Breast epithelium (tissue), 3 donors: ENCODE measurements at regions not wholly inside any gene's neighbourhood (a gene's known extent, or its start where the extent isn't known, plus 50 kb on each side); places are given as distances from the start of the nearest gene placed in this dataset.

Experiments used
- CTCF ChIP-seq, 3 donors: fragments of 450-650 bp; IDR thresholded peaks; one replicate each; pipeline ENCODE4 v1.5.1; 2016 to 2017; ENCODE audit warnings: antibody characterized with exemption in 3 of 3, mild to moderate bottlenecking in 3 of 3, moderate library complexity in 3 of 3
- POLR2A ChIP-seq: fragments of 450-650 bp; IDR thresholded peaks from one replicate; pipeline ENCODE4 v1.6.1; 2016; ENCODE audit warnings: antibody characterized with exemption, mild to moderate bottlenecking, moderate library complexity

- TF ChIP-seq CTCF (IDR thresholded peaks at IDR 0.05) = no peak
- TF ChIP-seq POLR2A = no peak
These were observed 387.7 kb upstream of the CLINT1 start for GRCh38 chr5:158246661-158247060.
